ENCODE measurements at regions not wholly inside any gene's neighbourhood (a gene's known extent, or its start where the extent isn't known, plus 50 kb on each side); places are given as distances from the start of the nearest gene placed in this dataset.

GRCh38 chr5:125583321-125584139 is 837.1 kb upstream of the ZNF608 start:
- DNase-seq = no peak
- intact Hi-C loops (cut with DNase I) = no loop called here

GRCh38 chr5:125584140-125584520 is 837.7 kb upstream of the ZNF608 start:
- no peak for DNase-seq
- intact Hi-C loops (cut with DNase I) = no loop called here

- no peak for DNase-seq
Measured at GRCh38 chr5:125587631-125588030, 835.6 kb upstream of the GRAMD2B start.

GRCh38 chr5:125592856-125593255 is 830.4 kb upstream of the GRAMD2B start:
- DNase-seq = no peak
- intact Hi-C loops (cut with DNase I) = no loop called here

More at GRCh38 chr5:125587631-125588030, 835.6 kb upstream of the GRAMD2B start:
- intact Hi-C loops (cut with DNase I) = no loop called here

- DNase-seq = peak in 7 of 10 donors; percentile 26 to 91 (median 50)
- intact Hi-C loops (cut with DNase I) = no loop called here
Measured at GRCh38 chr5:125595095-125595494, 828.1 kb upstream of the GRAMD2B start.

- DNase-seq = no peak
- intact Hi-C loops (cut with DNase I) = no loop called here
Measured at GRCh38 chr5:125595845-125596244, 827.4 kb upstream of the GRAMD2B start.

- intact Hi-C loops (cut with DNase I) = no loop called here
Measured at GRCh38 chr5:125597338-125597737, 825.9 kb upstream of the GRAMD2B start.

GRCh38 chr5:125600559-125600958 is 822.6 kb upstream of the GRAMD2B start:
- DNase-seq = no peak
- intact Hi-C loops (cut with DNase I) = no loop called here

More at GRCh38 chr5:125597338-125597737, 825.9 kb upstream of the GRAMD2B start:
- no peak for DNase-seq

GRCh38 chr5:125602184-125602583 is 821.0 kb upstream of the GRAMD2B start:
- intact Hi-C loops (cut with DNase I) = no loop called here
- no peak for DNase-seq

- DNase-seq = no peak
- intact Hi-C loops (cut with DNase I) = no loop called here
Measured at GRCh38 chr5:125603321-125603720, 819.9 kb upstream of the GRAMD2B start.

GRCh38 chr5:125604104-125604503 is 819.1 kb upstream of the GRAMD2B start:
- no peak for DNase-seq
- intact Hi-C loops (cut with DNase I) = no loop called here

- no peak for DNase-seq
- intact Hi-C loops (cut with DNase I) = no loop called here
Measured at GRCh38 chr5:125607018-125607417, 816.2 kb upstream of the GRAMD2B start.

- no peak for DNase-seq
Measured at GRCh38 chr5:125609011-125609410, 814.2 kb upstream of the GRAMD2B start.

GRCh38 chr5:125610892-125611291 is 812.3 kb upstream of the GRAMD2B start:
- intact Hi-C loops (cut with DNase I) = no loop called here
- no peak for DNase-seq

More at GRCh38 chr5:125609011-125609410, 814.2 kb upstream of the GRAMD2B start:
- intact Hi-C loops (cut with DNase I) = no loop called here

GRCh38 chr5:125611541-125611940 is 811.7 kb upstream of the GRAMD2B start:
- DNase-seq = no peak
- intact Hi-C loops (cut with DNase I) = no loop called here

GRCh38 chr5:125612181-125612721 is 811.0 kb upstream of the GRAMD2B start:
- peak in 7 of 10 donors; percentile 5 to 70 (median 34) for DNase-seq
- intact Hi-C loops (cut with DNase I) = no loop called here

GRCh38 chr5:125612776-125613175 is 810.4 kb upstream of the GRAMD2B start:
- intact Hi-C loops (cut with DNase I) = no loop called here

GRCh38 chr5:125630237-125630636 is 793.0 kb upstream of the GRAMD2B start:
- intact Hi-C loops (cut with DNase I) = no loop called here

More at GRCh38 chr5:125612776-125613175, 810.4 kb upstream of the GRAMD2B start:
- no peak for DNase-seq

GRCh38 chr5:125633523-125633922 is 789.7 kb upstream of the GRAMD2B start:
- no peak for DNase-seq
- intact Hi-C loops (cut with DNase I) = no loop called here

More at GRCh38 chr5:125630237-125630636, 793.0 kb upstream of the GRAMD2B start:
- no peak for DNase-seq

- intact Hi-C loops (cut with DNase I) = no loop called here
Measured at GRCh38 chr5:125634216-125634835, 788.9 kb upstream of the GRAMD2B start.

GRCh38 chr5:125639858-125640257 is 783.4 kb upstream of the GRAMD2B start:
- intact Hi-C loops (cut with DNase I) = no loop called here
- no peak for DNase-seq

More at GRCh38 chr5:125634216-125634835, 788.9 kb upstream of the GRAMD2B start:
- no peak for DNase-seq

Measured in posterior cingulate gyrus (tissue), 11 donors.